ENCODE measurements at regions not wholly inside any gene's neighbourhood (a gene's known extent, or its start where the extent isn't known, plus 50 kb on each side); places are given as distances from the start of the nearest gene placed in this dataset.

DNA sequence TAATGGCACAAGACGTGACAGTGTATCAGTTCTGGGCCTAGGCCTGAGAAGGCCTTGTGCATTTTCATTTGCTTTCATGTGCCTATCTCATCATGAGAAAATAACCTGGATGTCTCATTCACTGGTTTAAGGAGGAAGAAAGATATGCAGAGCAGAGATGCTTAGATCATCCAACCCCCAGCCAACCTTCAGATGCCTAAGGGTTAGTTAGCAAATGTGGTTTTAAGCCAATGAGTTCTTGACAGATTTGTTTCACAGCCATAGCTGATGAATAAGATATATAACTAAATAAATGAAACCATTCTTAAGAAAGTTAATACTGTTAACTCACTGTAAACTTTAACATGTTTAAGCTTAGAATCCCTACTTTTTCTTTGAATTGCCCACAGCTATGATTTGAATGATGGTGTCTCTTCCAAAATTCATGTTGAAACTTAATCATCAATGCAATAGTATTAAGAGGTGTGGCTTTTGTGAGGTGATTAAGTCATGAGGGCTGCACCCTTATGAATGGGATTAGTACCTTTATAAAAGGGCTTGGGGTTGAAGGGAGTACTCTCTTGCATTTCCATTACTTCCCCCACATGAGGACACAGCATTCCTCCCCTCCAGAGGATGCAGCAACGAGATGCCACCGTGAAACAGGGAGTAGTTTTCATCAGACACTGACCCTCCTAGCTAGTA lies 324.6 kb upstream of the TBC1D5 start:
- TF ChIP-seq, protein P1, sequence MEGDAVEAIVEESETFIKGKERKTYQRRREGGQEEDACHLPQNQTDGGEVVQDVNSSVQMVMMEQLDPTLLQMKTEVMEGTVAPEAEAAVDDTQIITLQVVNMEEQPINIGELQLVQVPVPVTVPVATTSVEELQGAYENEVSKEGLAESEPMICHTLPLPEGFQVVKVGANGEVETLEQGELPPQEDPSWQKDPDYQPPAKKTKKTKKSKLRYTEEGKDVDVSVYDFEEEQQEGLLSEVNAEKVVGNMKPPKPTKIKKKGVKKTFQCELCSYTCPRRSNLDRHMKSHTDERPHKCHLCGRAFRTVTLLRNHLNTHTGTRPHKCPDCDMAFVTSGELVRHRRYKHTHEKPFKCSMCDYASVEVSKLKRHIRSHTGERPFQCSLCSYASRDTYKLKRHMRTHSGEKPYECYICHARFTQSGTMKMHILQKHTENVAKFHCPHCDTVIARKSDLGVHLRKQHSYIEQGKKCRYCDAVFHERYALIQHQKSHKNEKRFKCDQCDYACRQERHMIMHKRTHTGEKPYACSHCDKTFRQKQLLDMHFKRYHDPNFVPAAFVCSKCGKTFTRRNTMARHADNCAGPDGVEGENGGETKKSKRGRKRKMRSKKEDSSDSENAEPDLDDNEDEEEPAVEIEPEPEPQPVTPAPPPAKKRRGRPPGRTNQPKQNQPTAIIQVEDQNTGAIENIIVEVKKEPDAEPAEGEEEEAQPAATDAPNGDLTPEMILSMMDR (IDR thresholded peaks at IDR 0.05 in 4 of 5, conservative IDR thresholded peaks at IDR 0.05 in 1 of 5) = no peak
- no peak for TF ChIP-seq POLR2A (IDR thresholded peaks at IDR 0.05)
